Caco-2 (cell line): ENCODE measurements at regions not wholly inside any gene's neighbourhood (a gene's known extent, or its start where the extent isn't known, plus 50 kb on each side); places are given as distances from the start of the nearest gene placed in this dataset.

Experiments
- BruUV-seq: library from RNA; stranded (reverse); fragments of 400-500 nt; replicated peaks from 2 replicates; lab custom pipeline; 2021; lab: Mats Ljungman, UMichigan
- CTCF ChIA-PET: fragments of 300-600 bp; sonication (Branson Sonifier 250); formaldehyde crosslinking; loops from one replicate; lab custom pipeline; 2022; ENCODE audit warnings: antibody characterized with exemption; lab: Charles Lee
- POLR2A ChIA-PET: fragments of 300-600 bp; sonication (Branson Sonifier 250); formaldehyde crosslinking; loops from one replicate; lab custom pipeline; 2022; ENCODE audit warnings: antibody characterized with exemption; lab: Charles Lee
- DNase-seq, 2 experiments: peaks; one replicate each; pipeline versions ENCODE4 v3.0.0 to v3.0.0-alpha.2; 2020 to 2022
- H3K27me3 ChIP-seq: replicated peaks from 2 replicates; pipeline ENCODE4 v1.6.0; 2011; ENCODE audit warnings: low read length; ENCODE audit not compliant: control insufficient read depth, insufficient read depth
- H3K36me3 ChIP-seq: 2 replicates; pipeline ENCODE4 v1.5.1; 2011; ENCODE audit warnings: low read length; ENCODE audit not compliant: control insufficient read depth, insufficient read depth
- H3K4me1 ChIP-seq: fragments of 250-450 bp; sonication (Bioruptor Pico); 2 replicates; pipeline ENCODE4 v1.5.1; 2020; ENCODE audit warnings: mild to moderate bottlenecking
- H3K4me3 ChIP-seq: 2 replicates; pipeline ENCODE4 v1.5.1; 2011; ENCODE audit warnings: low read depth, mild to moderate bottlenecking, control low read depth, low read length
- H3K9me3 ChIP-seq: fragments of 250-450 bp; sonication (Bioruptor Pico); 2 replicates; pipeline ENCODE4 v1.5.1; 2020; ENCODE audit warnings: mild to moderate bottlenecking, moderate library complexity
- H3K27ac Mint-ChIP-seq: one replicate; pipeline ENCODE4 v1.8.0; 2022; ENCODE audit warnings: mixed read lengths; ENCODE audit not compliant: unreplicated experiment
- H3K27me3 Mint-ChIP-seq: one replicate; pipeline ENCODE4 v1.8.0; 2022; ENCODE audit warnings: mixed read lengths; ENCODE audit not compliant: insufficient read depth, unreplicated experiment
- H3K36me3 Mint-ChIP-seq: one replicate; pipeline ENCODE4 v1.8.0; 2022; ENCODE audit warnings: mild to moderate bottlenecking, mixed read lengths; ENCODE audit not compliant: insufficient read depth, unreplicated experiment
- H3K4me1 Mint-ChIP-seq: one replicate; pipeline ENCODE4 v1.8.0; 2022; ENCODE audit warnings: low read depth, mixed read lengths; ENCODE audit not compliant: unreplicated experiment
- H3K4me3 Mint-ChIP-seq: one replicate; pipeline ENCODE4 v1.8.0; 2022; ENCODE audit warnings: mild to moderate bottlenecking, moderate library complexity, mixed read lengths; ENCODE audit not compliant: unreplicated experiment
- H3K9me3 Mint-ChIP-seq: one replicate; pipeline ENCODE4 v1.8.0; 2022; ENCODE audit warnings: mixed read lengths; ENCODE audit not compliant: unreplicated experiment
- CTCF ChIP-seq, 2 experiments: fragments of 200-600 bp in 1 of 2; IDR thresholded peaks; 1 replicate in 1 of 2; 2 replicates in 1 of 2; pipeline versions ENCODE4 v1.5.1 to v1.8.0; 2011 to 2022; ENCODE audit warnings: antibody characterized with exemption in 1 of 2, control low read depth in 1 of 2, inconsistent platforms in 1 of 2, low read depth in 1 of 2, low read length in 1 of 2, mild to moderate bottlenecking in 1 of 2, moderate library complexity in 1 of 2; ENCODE audit not compliant: insufficient read depth in 1 of 2, severe bottlenecking in 1 of 2, unreplicated experiment in 1 of 2
- intact Hi-C: fragments of 100-400 bp; cut with micrococcal nuclease; formaldehyde crosslinking; loops from one replicate; pipeline ENCODE4 v1.10.0; 2022; ENCODE audit not compliant: unreplicated experiment

- POLR2A ChIA-PET, result no interaction called here
- DNase-seq, result no peak
- Mint-ChIP-seq H3K4me1 (peaks cover 47% of the 10 kb centered on the region), H3K4me3 (no peak overlapping the region), H3K27ac (peak overlapping the region; percentile 42), H3K27me3 (no peaks in the 10 kb centered on the region), H3K36me3 (no peaks in the 10 kb centered on the region), H3K9me3 (peaks cover 15% of the 10 kb centered on the region)
- CTCF ChIA-PET, result interaction anchor here (0.6 kb wide), 1 partner anchor 355 kb away, joined by 3 read pairs; no protein-coding TSS in a partner anchor
- Histone ChIP-seq H3K36me3 (no peaks in the 10 kb centered on the region), H3K27me3 (no peaks in the 10 kb centered on the region), H3K4me3 (no peak overlapping the region), H3K9me3 (no peaks in the 10 kb centered on the region), H3K4me1 (peaks cover 50% of the 10 kb centered on the region)
- BruUV-seq, result no TSS peak
- intact Hi-C loops, result loop anchor here (5.0 to 10.0 kb wide), 3 partner anchors 145 to 713 kb away; no protein-coding TSS in a partner anchor
- no peak for TF ChIP-seq CTCF (IDR thresholded peaks at IDR 0.05; ENCODE audit: insufficient read depth in 1 of 2, low read depth in 1 of 2, low read length in 1 of 2, severe bottlenecking in 1 of 2, unreplicated experiment in 1 of 2)
Observed at GRCh38 chr6:71531841-71532240, 243.2 kb downstream of the OGFRL1 start.

- Mint-ChIP-seq H3K27ac (no peak overlapping the region), H3K36me3 (no peaks in the 10 kb centered on the region), H3K4me1 (peaks cover 35% of the 10 kb centered on the region), H3K27me3 (no peaks in the 10 kb centered on the region), H3K9me3 (peaks cover 11% of the 10 kb centered on the region), H3K4me3 (no peak overlapping the region)
- DNase-seq, result peak in 1 of 2 experiments; percentile 34
- Histone ChIP-seq H3K9me3 (no peaks in the 10 kb centered on the region; the same call in 1 of the 2 replicates), H3K4me3 (no peak overlapping the region), H3K4me1 (peaks cover 29% of the 10 kb centered on the region), H3K36me3 (no peaks in the 10 kb centered on the region), H3K27me3 (no peaks in the 10 kb centered on the region)
- BruUV-seq, result no TSS peak
- CTCF ChIA-PET, result no interaction called here
- TF ChIP-seq CTCF (IDR thresholded peaks at IDR 0.05; ENCODE audit: insufficient read depth in 1 of 2, low read depth in 1 of 2, low read length in 1 of 2, severe bottlenecking in 1 of 2, unreplicated experiment in 1 of 2), result peak; percentile 63 to 76
- intact Hi-C loops, result loop anchor here (1.0 to 10.0 kb wide), 5 partner anchors 143 to 711 kb away; no protein-coding TSS in a partner anchor
- POLR2A ChIA-PET, result no interaction called here
Observed at GRCh38 chr6:71533939-71534379, 245.3 kb downstream of the OGFRL1 start.

GRCh38 chr6:71534921-71535320 lies 246.3 kb downstream of the OGFRL1 start:
- ChIA-PET CTCF (interaction anchor here (0.7 kb wide), 1 partner anchor 87 kb away, joined by 3 read pairs; no protein-coding TSS in a partner anchor), POLR2A (no interaction called here)
- Histone ChIP-seq H3K4me3 (no peak overlapping the region), H3K27me3 (no peaks in the 10 kb centered on the region), H3K4me1 (peaks cover 22% of the 10 kb centered on the region), H3K9me3 (no peaks in the 10 kb centered on the region; the same call in 1 of the 2 replicates), H3K36me3 (no peaks in the 10 kb centered on the region)
- Mint-ChIP-seq H3K9me3 (peaks cover 11% of the 10 kb centered on the region), H3K36me3 (no peaks in the 10 kb centered on the region), H3K27me3 (no peaks in the 10 kb centered on the region), H3K27ac (no peak overlapping the region), H3K4me1 (peaks cover 28% of the 10 kb centered on the region), H3K4me3 (no peak overlapping the region)
- no peak for DNase-seq
- no peak for TF ChIP-seq CTCF (IDR thresholded peaks at IDR 0.05; ENCODE audit: insufficient read depth in 1 of 2, low read depth in 1 of 2, low read length in 1 of 2, severe bottlenecking in 1 of 2, unreplicated experiment in 1 of 2)
- intact Hi-C loops, result loop anchor here (1.0 to 10.0 kb wide), 4 partner anchors 142 to 710 kb away; no protein-coding TSS in a partner anchor
- BruUV-seq, result no TSS peak
